ENCODE measurements at regions not wholly inside any gene's neighbourhood (a gene's known extent, or its start where the extent isn't known, plus 50 kb on each side); places are given as distances from the start of the nearest gene placed in this dataset.

DNA sequence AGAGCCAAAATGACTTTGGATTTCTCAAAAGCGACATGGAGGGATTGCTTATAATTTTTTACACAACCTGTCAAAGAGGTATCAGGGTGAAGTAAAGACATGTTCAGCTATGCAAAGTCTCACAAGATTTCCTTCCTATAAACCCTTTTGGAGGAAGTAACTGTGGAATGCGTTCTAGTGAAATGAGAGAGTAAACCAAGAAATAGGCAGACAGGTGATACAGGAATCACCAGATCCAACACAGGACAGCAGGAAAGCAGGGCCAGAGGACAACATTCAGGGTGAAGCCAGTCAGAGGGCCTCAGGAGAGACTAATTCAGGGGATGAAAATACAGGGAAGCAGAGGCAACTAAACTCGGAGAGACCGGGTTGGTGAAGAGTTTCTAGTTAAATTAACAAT lies 90.4 kb upstream of the MTNR1B start:
- TF ChIP-seq, protein P1, sequence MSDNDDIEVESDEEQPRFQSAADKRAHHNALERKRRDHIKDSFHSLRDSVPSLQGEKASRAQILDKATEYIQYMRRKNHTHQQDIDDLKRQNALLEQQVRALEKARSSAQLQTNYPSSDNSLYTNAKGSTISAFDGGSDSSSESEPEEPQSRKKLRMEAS (IDR thresholded peaks at IDR 0.05): no peak
- TF ChIP-seq HNF4A (conservative IDR thresholded peaks at IDR 0.05) (no peak), RAD21 (IDR thresholded peaks at IDR 0.05) (no peak), FOXA1 (IDR thresholded peaks at IDR 0.05) (no peak), NR2F2 (IDR thresholded peaks at IDR 0.05) (no peak), YY1 (IDR thresholded peaks at IDR 0.05) (no peak), RXRA (IDR thresholded peaks at IDR 0.05) (no peak), GABPA (IDR thresholded peaks at IDR 0.05 in 1 of 2, conservative IDR thresholded peaks at IDR 0.05 in 1 of 2) (no peak), HNF4G (IDR thresholded peaks at IDR 0.05) (no peak), SP1 (IDR thresholded peaks at IDR 0.05) (no peak), TAF1 (conservative IDR thresholded peaks at IDR 0.05) (no peak), EGR1 (IDR thresholded peaks at IDR 0.05; ENCODE audit: low read depth in 2 of 2) (no peak), JUND (IDR thresholded peaks at IDR 0.05) (no peak)
- TF ChIP-seq, protein P2, sequence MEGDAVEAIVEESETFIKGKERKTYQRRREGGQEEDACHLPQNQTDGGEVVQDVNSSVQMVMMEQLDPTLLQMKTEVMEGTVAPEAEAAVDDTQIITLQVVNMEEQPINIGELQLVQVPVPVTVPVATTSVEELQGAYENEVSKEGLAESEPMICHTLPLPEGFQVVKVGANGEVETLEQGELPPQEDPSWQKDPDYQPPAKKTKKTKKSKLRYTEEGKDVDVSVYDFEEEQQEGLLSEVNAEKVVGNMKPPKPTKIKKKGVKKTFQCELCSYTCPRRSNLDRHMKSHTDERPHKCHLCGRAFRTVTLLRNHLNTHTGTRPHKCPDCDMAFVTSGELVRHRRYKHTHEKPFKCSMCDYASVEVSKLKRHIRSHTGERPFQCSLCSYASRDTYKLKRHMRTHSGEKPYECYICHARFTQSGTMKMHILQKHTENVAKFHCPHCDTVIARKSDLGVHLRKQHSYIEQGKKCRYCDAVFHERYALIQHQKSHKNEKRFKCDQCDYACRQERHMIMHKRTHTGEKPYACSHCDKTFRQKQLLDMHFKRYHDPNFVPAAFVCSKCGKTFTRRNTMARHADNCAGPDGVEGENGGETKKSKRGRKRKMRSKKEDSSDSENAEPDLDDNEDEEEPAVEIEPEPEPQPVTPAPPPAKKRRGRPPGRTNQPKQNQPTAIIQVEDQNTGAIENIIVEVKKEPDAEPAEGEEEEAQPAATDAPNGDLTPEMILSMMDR (IDR thresholded peaks at IDR 0.05; ENCODE audit: low read depth, low read length, missing input control): no peak
- TF ChIP-seq, protein P3, sequence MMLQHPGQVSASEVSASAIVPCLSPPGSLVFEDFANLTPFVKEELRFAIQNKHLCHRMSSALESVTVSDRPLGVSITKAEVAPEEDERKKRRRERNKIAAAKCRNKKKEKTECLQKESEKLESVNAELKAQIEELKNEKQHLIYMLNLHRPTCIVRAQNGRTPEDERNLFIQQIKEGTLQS (IDR thresholded peaks at IDR 0.05): no peak
- TF ChIP-seq, protein P4, sequence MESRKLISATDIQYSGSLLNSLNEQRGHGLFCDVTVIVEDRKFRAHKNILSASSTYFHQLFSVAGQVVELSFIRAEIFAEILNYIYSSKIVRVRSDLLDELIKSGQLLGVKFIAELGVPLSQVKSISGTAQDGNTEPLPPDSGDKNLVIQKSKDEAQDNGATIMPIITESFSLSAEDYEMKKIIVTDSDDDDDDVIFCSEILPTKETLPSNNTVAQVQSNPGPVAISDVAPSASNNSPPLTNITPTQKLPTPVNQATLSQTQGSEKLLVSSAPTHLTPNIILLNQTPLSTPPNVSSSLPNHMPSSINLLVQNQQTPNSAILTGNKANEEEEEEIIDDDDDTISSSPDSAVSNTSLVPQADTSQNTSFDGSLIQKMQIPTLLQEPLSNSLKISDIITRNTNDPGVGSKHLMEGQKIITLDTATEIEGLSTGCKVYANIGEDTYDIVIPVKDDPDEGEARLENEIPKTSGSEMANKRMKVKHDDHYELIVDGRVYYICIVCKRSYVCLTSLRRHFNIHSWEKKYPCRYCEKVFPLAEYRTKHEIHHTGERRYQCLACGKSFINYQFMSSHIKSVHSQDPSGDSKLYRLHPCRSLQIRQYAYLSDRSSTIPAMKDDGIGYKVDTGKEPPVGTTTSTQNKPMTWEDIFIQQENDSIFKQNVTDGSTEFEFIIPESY (IDR thresholded peaks at IDR 0.05): no peak
- Histone ChIP-seq H3K4me3 (ENCODE audit: low read depth in 1 of 3, low read length in 3 of 3) (no peak overlapping the region), H3K27ac (ENCODE audit: low read depth in 1 of 2, low read length in 2 of 2) (no peak overlapping the region), H3K27me3 (ENCODE audit: control insufficient read depth in 4 of 4, insufficient read depth in 4 of 4, low read length in 3 of 4) (peaks cover 0 to 3% (median 0%) of the 10 kb centered on the region in 4 donors), H3K36me3 (ENCODE audit: control insufficient read depth in 4 of 4, insufficient read depth in 3 of 4, low read depth in 1 of 4, low read length in 3 of 4) (no peaks in the 10 kb centered on the region), H3K4me1 (ENCODE audit: control insufficient read depth in 4 of 4, insufficient read depth in 4 of 4, low read length in 3 of 4) (no peaks in the 10 kb centered on the region), H3K9ac (ENCODE audit: low read depth in 1 of 2, low read length in 2 of 2) (no peak overlapping the region), H3K9me3 (ENCODE audit: control insufficient read depth in 4 of 4, low read length in 3 of 4) (no peaks in the 10 kb centered on the region)
- 86% methylated on average over 4 of the region's 4 CpGs for WGBS
- no peak for DNase-seq (ENCODE audit: low spot score)

DNA sequence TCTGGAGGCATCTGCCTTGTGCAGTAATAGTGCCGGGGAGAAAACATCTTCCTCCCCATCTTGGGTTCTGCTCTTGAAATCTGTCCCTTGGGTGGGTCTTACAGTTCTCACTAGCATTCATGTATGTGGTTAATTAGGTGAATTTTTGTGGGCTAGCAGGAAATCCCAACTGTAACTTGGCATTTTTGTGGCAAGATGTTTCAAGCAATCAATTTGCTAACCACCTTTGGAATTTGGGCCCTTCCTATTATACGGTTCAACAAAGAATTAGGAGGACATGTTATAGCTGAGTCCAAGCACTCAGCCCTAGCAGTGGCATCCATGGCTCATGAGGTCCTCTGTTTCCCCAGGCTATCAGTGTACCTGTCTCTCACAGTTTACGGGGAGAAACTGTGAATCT lies 89.1 kb upstream of the MTNR1B start:
- DNase-seq (ENCODE audit: low spot score): no peak
- TF ChIP-seq, protein P4 (IDR thresholded peaks at IDR 0.05): no peak
- Histone ChIP-seq H3K36me3 (ENCODE audit: control insufficient read depth in 4 of 4, insufficient read depth in 3 of 4, low read depth in 1 of 4, low read length in 3 of 4) (no peaks in the 10 kb centered on the region), H3K4me1 (ENCODE audit: control insufficient read depth in 4 of 4, insufficient read depth in 4 of 4, low read length in 3 of 4) (no peaks in the 10 kb centered on the region), H3K9ac (ENCODE audit: low read depth in 1 of 2, low read length in 2 of 2) (no peak overlapping the region), H3K27me3 (ENCODE audit: control insufficient read depth in 4 of 4, insufficient read depth in 4 of 4, low read length in 3 of 4) (peaks cover 0 to 3% (median 0%) of the 10 kb centered on the region in 4 donors), H3K27ac (ENCODE audit: low read depth in 1 of 2, low read length in 2 of 2) (no peak overlapping the region), H3K9me3 (ENCODE audit: control insufficient read depth in 4 of 4, low read length in 3 of 4) (no peaks in the 10 kb centered on the region), H3K4me3 (ENCODE audit: low read depth in 1 of 3, low read length in 3 of 3) (no peak overlapping the region)
- 87% methylated on average over 3 of the region's 3 CpGs for WGBS

Data from liver (tissue), 8 donors.